ENCODE measurements at regions not wholly inside any gene's neighbourhood (a gene's known extent, or its start where the extent isn't known, plus 50 kb on each side); places are given as distances from the start of the nearest gene placed in this dataset.
"Not testable (repeated sequence)": the region's sequence is repeated elsewhere in the genome, so short reads cannot be mapped to it uniquely, and the experiment has no call there.

DNA sequence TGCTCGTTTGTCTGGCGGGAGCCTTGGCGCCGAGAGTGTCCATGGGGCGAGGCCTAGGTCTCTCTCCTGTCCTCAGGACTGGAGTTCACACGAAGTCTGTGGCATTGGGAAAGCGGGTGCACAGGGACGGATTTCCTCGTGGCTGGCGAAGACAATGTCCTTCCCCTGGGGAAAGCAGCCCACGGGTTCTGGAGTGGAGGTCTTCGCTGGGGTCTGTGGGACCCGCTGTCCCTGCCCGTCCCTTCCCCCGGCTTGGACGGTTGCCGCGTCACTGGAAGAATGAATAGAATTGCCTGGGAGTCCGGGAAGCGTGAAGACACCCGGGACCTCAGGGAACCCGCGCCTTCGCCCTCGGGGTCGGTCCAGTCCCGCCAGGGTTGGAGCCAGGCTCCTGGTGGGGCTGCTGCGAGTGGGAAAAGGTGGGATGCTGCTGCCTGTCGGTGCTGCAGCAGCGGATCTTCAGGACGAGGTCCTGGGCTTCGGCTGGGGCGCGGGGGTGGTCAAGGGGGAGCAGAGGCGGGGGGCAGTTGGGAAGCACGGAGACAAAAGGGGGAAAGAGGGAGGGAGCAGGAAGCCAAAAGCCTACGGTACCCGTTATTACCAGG lies 441.8 kb upstream of the DEFB115 start:
- Histone ChIP-seq H3K9me2 (replicated peaks; ENCODE audit: insufficient read depth, low read length) (no peaks in the 10 kb centered on the region), H4K20me1 (ENCODE audit: insufficient read depth, low read length) (no peaks in the 10 kb centered on the region), H3K9me3 (replicated peaks; ENCODE audit: insufficient read depth, low read length) (no peaks in the 10 kb centered on the region), H2AFZ (ENCODE audit: low read length) (no peak overlapping the region), H3F3A (ENCODE audit: insufficient read depth, low read length) (no peaks in the 10 kb centered on the region), H3K9ac (ENCODE audit: low read length) (no peak overlapping the region), H3K4me1 (ENCODE audit: low read length) (no peaks in the 10 kb centered on the region), H3K27me3 (replicated peaks; ENCODE audit: insufficient read depth, low read length) (no peaks in the 10 kb centered on the region), H3K4me3 (ENCODE audit: low read length) (no peak overlapping the region), H3K36me3 (replicated peaks; ENCODE audit: insufficient read depth, low read length) (no peaks in the 10 kb centered on the region), H3K4me2 (ENCODE audit: low read depth, low read length) (no peak overlapping the region), H3K79me2 (ENCODE audit: low read length) (no peaks in the 10 kb centered on the region), H3K27ac (ENCODE audit: low read length) (no peak overlapping the region)
- TF ChIP-seq, protein P1, sequence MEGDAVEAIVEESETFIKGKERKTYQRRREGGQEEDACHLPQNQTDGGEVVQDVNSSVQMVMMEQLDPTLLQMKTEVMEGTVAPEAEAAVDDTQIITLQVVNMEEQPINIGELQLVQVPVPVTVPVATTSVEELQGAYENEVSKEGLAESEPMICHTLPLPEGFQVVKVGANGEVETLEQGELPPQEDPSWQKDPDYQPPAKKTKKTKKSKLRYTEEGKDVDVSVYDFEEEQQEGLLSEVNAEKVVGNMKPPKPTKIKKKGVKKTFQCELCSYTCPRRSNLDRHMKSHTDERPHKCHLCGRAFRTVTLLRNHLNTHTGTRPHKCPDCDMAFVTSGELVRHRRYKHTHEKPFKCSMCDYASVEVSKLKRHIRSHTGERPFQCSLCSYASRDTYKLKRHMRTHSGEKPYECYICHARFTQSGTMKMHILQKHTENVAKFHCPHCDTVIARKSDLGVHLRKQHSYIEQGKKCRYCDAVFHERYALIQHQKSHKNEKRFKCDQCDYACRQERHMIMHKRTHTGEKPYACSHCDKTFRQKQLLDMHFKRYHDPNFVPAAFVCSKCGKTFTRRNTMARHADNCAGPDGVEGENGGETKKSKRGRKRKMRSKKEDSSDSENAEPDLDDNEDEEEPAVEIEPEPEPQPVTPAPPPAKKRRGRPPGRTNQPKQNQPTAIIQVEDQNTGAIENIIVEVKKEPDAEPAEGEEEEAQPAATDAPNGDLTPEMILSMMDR (IDR thresholded peaks at IDR 0.05; ENCODE audit: low read length), result no peak
- TF ChIP-seq EZH2phosphoT487 (IDR thresholded peaks at IDR 0.05; ENCODE audit: low read length), result no peak
- no peak for TF ChIP-seq EZH2 (optimal IDR thresholded peaks at IDR 0.05; ENCODE audit: low read depth, low read length)
- no peak for DNase-seq

DNA sequence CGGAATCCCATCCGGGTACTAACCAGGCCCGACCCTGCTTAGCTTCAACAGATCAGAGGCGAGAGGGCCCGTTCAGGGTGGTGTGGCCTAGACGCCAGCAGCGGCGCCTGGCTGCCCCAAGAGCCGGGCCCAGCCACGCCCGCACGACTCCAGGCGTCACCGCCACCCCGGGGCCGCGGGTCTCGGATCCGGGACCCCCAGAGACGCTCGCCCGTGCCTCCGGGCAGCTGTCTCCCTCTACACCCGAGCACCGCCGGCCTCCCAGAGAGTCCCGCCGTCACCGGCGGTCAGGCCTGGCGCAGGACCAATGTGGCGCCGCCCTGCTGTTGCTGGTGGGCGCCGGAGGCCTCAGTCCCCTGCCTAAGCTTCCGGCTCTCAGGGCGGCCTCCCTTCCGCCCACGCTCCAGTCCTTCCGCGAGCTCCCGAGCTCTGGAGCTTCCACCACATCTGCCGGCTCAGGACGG lies 441.2 kb upstream of the DEFB115 start:
- H3K4me1 ChIP-seq (ENCODE audit: low read length), result no peaks in the 10 kb centered on the region
- no peak overlapping the region for H2AFZ ChIP-seq (ENCODE audit: low read length)
- H3K9me2 ChIP-seq (replicated peaks; ENCODE audit: insufficient read depth, low read length), result no peaks in the 10 kb centered on the region
- TF ChIP-seq EZH2phosphoT487 (IDR thresholded peaks at IDR 0.05; ENCODE audit: low read length), result no peak
- TF ChIP-seq, protein P1 (IDR thresholded peaks at IDR 0.05; ENCODE audit: low read length), result no peak
- no peak for TF ChIP-seq EZH2 (optimal IDR thresholded peaks at IDR 0.05; ENCODE audit: low read depth, low read length)
- no peak overlapping the region for H3K9ac ChIP-seq (ENCODE audit: low read length)
- no peaks in the 10 kb centered on the region for H3K27me3 ChIP-seq (replicated peaks; ENCODE audit: insufficient read depth, low read length)
- no peak overlapping the region for H3K4me3 ChIP-seq (ENCODE audit: low read length)
- no peaks in the 10 kb centered on the region for H4K20me1 ChIP-seq (ENCODE audit: insufficient read depth, low read length)
- no peak overlapping the region for H3K4me2 ChIP-seq (ENCODE audit: low read depth, low read length)
- H3K36me3 ChIP-seq (replicated peaks; ENCODE audit: insufficient read depth, low read length), result no peaks in the 10 kb centered on the region
- DNase-seq, result no peak
- H3K27ac ChIP-seq (ENCODE audit: low read length), result no peak overlapping the region
- no peaks in the 10 kb centered on the region for H3K9me3 ChIP-seq (replicated peaks; ENCODE audit: insufficient read depth, low read length)
- H3F3A ChIP-seq (ENCODE audit: insufficient read depth, low read length), result no peaks in the 10 kb centered on the region
- H3K79me2 ChIP-seq (ENCODE audit: low read length), result no peaks in the 10 kb centered on the region

DNA sequence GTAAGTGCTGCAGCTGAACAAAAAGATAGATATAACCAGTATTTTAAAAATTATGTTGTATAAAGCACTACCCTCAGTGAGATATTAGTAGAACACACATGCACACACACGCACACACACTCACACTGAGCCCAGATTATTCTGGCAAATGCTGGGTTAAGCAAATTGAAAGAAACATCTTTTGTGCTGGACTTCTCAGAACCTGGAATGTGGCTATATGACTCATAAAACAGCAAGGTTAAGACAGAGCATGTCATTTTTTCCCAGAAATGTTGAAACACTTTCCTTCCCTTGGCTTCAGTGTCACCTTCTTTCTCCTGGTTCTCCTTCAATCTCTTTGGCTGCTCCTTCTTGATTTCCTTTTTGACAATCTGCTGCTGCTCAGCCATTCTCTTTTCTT lies 435.8 kb upstream of the DEFB115 start:
- not testable (repeated sequence) for H3K4me1 ChIP-seq (ENCODE audit: low read length); H3K27ac ChIP-seq (ENCODE audit: low read length); H3F3A ChIP-seq (ENCODE audit: insufficient read depth, low read length); H3K9me3 ChIP-seq (replicated peaks; ENCODE audit: insufficient read depth, low read length); DNase-seq; H3K36me3 ChIP-seq (replicated peaks; ENCODE audit: insufficient read depth, low read length); H3K9me2 ChIP-seq (replicated peaks; ENCODE audit: insufficient read depth, low read length); H3K4me3 ChIP-seq (ENCODE audit: low read length); H4K20me1 ChIP-seq (ENCODE audit: insufficient read depth, low read length); H2AFZ ChIP-seq (ENCODE audit: low read length); H3K79me2 ChIP-seq (ENCODE audit: low read length); H3K27me3 ChIP-seq (replicated peaks; ENCODE audit: insufficient read depth, low read length); H3K9ac ChIP-seq (ENCODE audit: low read length); H3K4me2 ChIP-seq (ENCODE audit: low read depth, low read length)

DNA sequence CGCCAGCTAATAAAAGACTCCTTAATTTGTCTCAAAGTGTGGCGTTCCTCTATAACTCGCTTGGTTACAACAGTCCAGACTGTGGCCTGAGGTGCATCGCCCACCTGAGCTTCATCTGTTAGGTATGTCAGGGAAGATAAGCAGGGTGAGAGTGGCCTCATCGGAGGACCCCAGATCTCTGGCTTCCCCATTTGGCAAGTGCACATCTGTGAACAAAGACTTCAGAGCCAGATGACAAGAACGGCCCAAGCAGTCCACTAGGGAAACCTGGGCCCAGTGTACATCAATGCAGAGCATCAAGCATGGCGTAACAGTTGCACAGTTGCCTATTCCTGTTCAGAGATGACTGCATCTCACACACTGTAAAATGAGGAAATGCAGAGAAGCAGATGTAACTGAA lies 432.8 kb upstream of the DEFB115 start:
- not testable (repeated sequence) for H3F3A ChIP-seq (ENCODE audit: insufficient read depth, low read length); H3K9ac ChIP-seq (ENCODE audit: low read length); H3K4me2 ChIP-seq (ENCODE audit: low read depth, low read length); H3K27me3 ChIP-seq (replicated peaks; ENCODE audit: insufficient read depth, low read length); H4K20me1 ChIP-seq (ENCODE audit: insufficient read depth, low read length); H3K9me2 ChIP-seq (replicated peaks; ENCODE audit: insufficient read depth, low read length); H3K27ac ChIP-seq (ENCODE audit: low read length); H3K9me3 ChIP-seq (replicated peaks; ENCODE audit: insufficient read depth, low read length); DNase-seq; H3K4me3 ChIP-seq (ENCODE audit: low read length); H2AFZ ChIP-seq (ENCODE audit: low read length); H3K36me3 ChIP-seq (replicated peaks; ENCODE audit: insufficient read depth, low read length); H3K79me2 ChIP-seq (ENCODE audit: low read length); H3K4me1 ChIP-seq (ENCODE audit: low read length)

DNA sequence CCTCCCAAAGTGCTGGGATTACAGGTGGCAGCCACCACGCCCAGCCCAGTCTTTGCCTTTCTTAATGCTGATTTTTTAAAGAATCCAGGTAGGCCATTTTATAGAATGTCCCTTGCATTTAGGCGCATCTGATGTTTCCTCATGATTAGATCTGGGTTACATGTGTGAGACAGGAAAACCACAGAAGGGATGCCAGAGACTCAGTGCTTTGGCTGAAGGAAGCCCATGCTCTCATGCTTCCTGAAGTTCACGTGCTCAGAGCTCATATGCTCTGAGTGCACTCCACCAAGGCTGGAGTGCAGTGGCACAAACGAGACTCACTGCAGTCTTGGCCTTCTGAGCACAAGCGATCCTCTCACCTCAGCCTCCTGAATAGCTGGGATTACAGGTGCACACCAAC lies 411.5 kb upstream of the DEFB115 start:
- H3K9me3 ChIP-seq (replicated peaks; ENCODE audit: insufficient read depth, low read length); H3K9me2 ChIP-seq (replicated peaks; ENCODE audit: insufficient read depth, low read length); DNase-seq; H3K9ac ChIP-seq (ENCODE audit: low read length); H3K4me2 ChIP-seq (ENCODE audit: low read depth, low read length); H3K4me3 ChIP-seq (ENCODE audit: low read length); H3F3A ChIP-seq (ENCODE audit: insufficient read depth, low read length); H3K27me3 ChIP-seq (replicated peaks; ENCODE audit: insufficient read depth, low read length); H4K20me1 ChIP-seq (ENCODE audit: insufficient read depth, low read length); H2AFZ ChIP-seq (ENCODE audit: low read length); H3K27ac ChIP-seq (ENCODE audit: low read length); H3K79me2 ChIP-seq (ENCODE audit: low read length); H3K4me1 ChIP-seq (ENCODE audit: low read length); H3K36me3 ChIP-seq (replicated peaks; ENCODE audit: insufficient read depth, low read length): not testable (repeated sequence)

DNA sequence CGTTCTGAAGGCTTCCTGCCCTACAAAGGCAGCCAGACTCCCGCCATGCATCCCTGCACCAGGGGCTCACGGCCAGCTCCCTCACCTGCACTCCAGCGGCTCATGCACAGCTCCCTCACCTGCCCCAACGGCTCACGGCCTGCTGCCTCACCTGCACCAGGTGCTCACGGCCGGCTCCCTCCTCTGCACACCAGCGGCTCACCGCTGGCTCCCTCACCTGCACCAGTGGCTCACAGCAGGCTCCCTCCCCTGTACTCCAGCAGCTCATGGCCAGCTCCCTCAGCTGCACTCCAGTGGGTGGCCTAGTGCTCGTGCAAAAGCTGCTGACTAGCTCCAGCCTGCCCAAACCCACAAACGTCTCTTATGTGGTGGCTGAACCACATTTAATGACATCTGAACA lies 389.2 kb upstream of the DEFB115 start:
- H3F3A ChIP-seq (ENCODE audit: insufficient read depth, low read length); H3K9me3 ChIP-seq (replicated peaks; ENCODE audit: insufficient read depth, low read length); H3K36me3 ChIP-seq (replicated peaks; ENCODE audit: insufficient read depth, low read length): not testable (repeated sequence)

More for the DNA sequence above, 389.2 kb upstream of the DEFB115 start:
- peak; percentile 15 for DNase-seq
- not testable (repeated sequence) for H3K4me1 ChIP-seq (ENCODE audit: low read length); H3K4me3 ChIP-seq (ENCODE audit: low read length); H3K27me3 ChIP-seq (replicated peaks; ENCODE audit: insufficient read depth, low read length); H4K20me1 ChIP-seq (ENCODE audit: insufficient read depth, low read length); H3K4me2 ChIP-seq (ENCODE audit: low read depth, low read length); H2AFZ ChIP-seq (ENCODE audit: low read length); H3K9me2 ChIP-seq (replicated peaks; ENCODE audit: insufficient read depth, low read length); H3K27ac ChIP-seq (ENCODE audit: low read length); H3K79me2 ChIP-seq (ENCODE audit: low read length); H3K9ac ChIP-seq (ENCODE audit: low read length)

Data from MM.1S (cell line).